HCT116 (cell line): ENCODE measurements at regions not wholly inside any gene's neighbourhood (a gene's known extent, or its start where the extent isn't known, plus 50 kb on each side); places are given as distances from the start of the nearest gene placed in this dataset.

Source experiments
- ATAC-seq: fragments of 200-7000 bp; cut with Tn5 transposase; 2 replicates; pipeline ENCODE4 v1.9.1; 2020; ENCODE audit warnings: mild to moderate bottlenecking, moderate library complexity
- BruUV-seq: library from RNA; stranded (reverse); fragments of 400-500 nt; replicated peaks from 2 replicates; lab custom pipeline; 2021; lab: Mats Ljungman, UMichigan
- CTCF ChIA-PET: fragments of 300-600 bp; sonication (Branson Sonifier 250); formaldehyde crosslinking; loops from one replicate; lab custom pipeline; 2021; ENCODE audit warnings: antibody characterized with exemption; lab: Charles Lee
- POLR2A ChIA-PET: fragments of 300-600, 350-600 bp; sonication (Branson Sonifier 250); formaldehyde crosslinking; loops from one replicate; lab custom pipeline; 2021; ENCODE audit warnings: antibody characterized with exemption; lab: Charles Lee
- RAD21 ChIA-PET, 2 experiments: fragments of 300-600 bp; sonication (Branson Sonifier 250); formaldehyde crosslinking; loops; one replicate each; lab custom pipeline; 2023; ENCODE audit warnings: low total read pairs in 2 of 2; ENCODE audit not compliant: uncharacterized antibody in 2 of 2, unreplicated experiment in 2 of 2, low non-redundant PET in 1 of 2; lab: Charles Lee
- DNase-seq: peaks from one replicate; pipeline ENCODE4 v3.0.0-alpha.2; 2010; ENCODE audit warnings: low read depth, low spot score
- H2AFZ ChIP-seq: fragments of 200-600 bp; shearing (Covaris generic), sonication (generic); 2 replicates; pipeline ENCODE4 v1.6.1; 2017; ENCODE audit warnings: low read depth, mixed run types, mixed read lengths, antibody characterized with exemption, low read length; ENCODE audit not compliant: poor library complexity, severe bottlenecking
- H3K27ac ChIP-seq: 2 replicates; pipeline ENCODE4 v1.5.1; 2012; ENCODE audit warnings: low read depth, low read length
- H3K27me3 ChIP-seq: fragments of 200-600 bp; sonication (generic); 2 replicates; pipeline ENCODE4 v1.6.1; 2016; ENCODE audit warnings: mixed run types, low read length, mixed read lengths; ENCODE audit not compliant: insufficient read depth
- H3K36me3 ChIP-seq, 2 experiments: fragments of 200-500 bp in 1 of 2; fragments of 200-600 bp in 1 of 2; sonication (Bioruptor generic) in 1 of 2; sonication (generic) in 1 of 2; 2 replicates each; pipeline versions ENCODE4 v1.5.1 to v1.6.1; 2014 to 2016; ENCODE audit warnings: low read length in 2 of 2, inconsistent platforms in 1 of 2, mixed read lengths in 1 of 2, mixed run types in 1 of 2; ENCODE audit not compliant: insufficient read depth in 2 of 2, control insufficient read depth in 1 of 2
- H3K4me1 ChIP-seq, 2 experiments: fragments of 200-600 bp in 1 of 2; sonication (generic) in 1 of 2; 2 replicates each; pipeline versions ENCODE4 v1.5.1 to v1.6.1; 2012 to 2017; ENCODE audit warnings: low read length in 2 of 2, inconsistent platforms in 1 of 2, mild to moderate bottlenecking in 1 of 2, mixed read lengths in 1 of 2, mixed run types in 1 of 2, moderate library complexity in 1 of 2; ENCODE audit not compliant: insufficient read depth in 2 of 2, control insufficient read depth in 1 of 2
- H3K4me2 ChIP-seq: fragments of 200-600 bp; sonication (generic); 2 replicates; pipeline ENCODE4 v1.6.1; 2017; ENCODE audit warnings: mixed run types, low read length, mixed read lengths
- H3K4me3 ChIP-seq, 2 experiments: fragments of 200-600 bp in 1 of 2; sonication (generic) in 1 of 2; replicated peaks in 1 of 2; 2 replicates each; pipeline ENCODE4 v1.5.1; 2011 to 2016; ENCODE audit warnings: low read length in 2 of 2, control low read depth in 1 of 2, low read depth in 1 of 2, mild to moderate bottlenecking in 1 of 2, mixed read lengths in 1 of 2, mixed run types in 1 of 2
- H3K79me2 ChIP-seq: fragments of 200-600 bp; sonication (generic); 2 replicates; pipeline ENCODE4 v1.6.1; 2017; ENCODE audit warnings: mild to moderate bottlenecking, mixed run types, low read length, moderate library complexity, mixed read lengths; ENCODE audit not compliant: insufficient read depth
- H3K9ac ChIP-seq: fragments of 200-600 bp; sonication (generic); 2 replicates; pipeline ENCODE4 v1.6.1; 2016; ENCODE audit warnings: low read length, mixed read lengths
- H3K9me2 ChIP-seq: fragments of 200-600 bp; sonication (generic), shearing (Covaris generic); 2 replicates; pipeline ENCODE4 v1.6.1; 2017; ENCODE audit warnings: mixed run types, mild to moderate bottlenecking, moderate library complexity; ENCODE audit not compliant: insufficient read depth
- H3K9me3 ChIP-seq, 2 experiments: fragments of 200-500 bp in 1 of 2; fragments of 200-600 bp in 1 of 2; sonication (Bioruptor generic) in 1 of 2; sonication (generic) in 1 of 2; 2 replicates each; pipeline ENCODE4 v1.6.1; 2014 to 2017; ENCODE audit warnings: low read length in 2 of 2, mixed read lengths in 2 of 2, inconsistent platforms in 1 of 2, low read depth in 1 of 2, mild to moderate bottlenecking in 1 of 2, mixed run types in 1 of 2, moderate library complexity in 1 of 2; ENCODE audit not compliant: control insufficient read depth in 1 of 2, insufficient read depth in 1 of 2
- H4K20me1 ChIP-seq: fragments of 200-600 bp; sonication (generic), shearing (Covaris generic); 2 replicates; pipeline ENCODE4 v1.6.1; 2017; ENCODE audit warnings: mixed run types, mild to moderate bottlenecking, moderate library complexity; ENCODE audit not compliant: insufficient read depth
- CEBPB ChIP-seq: IDR thresholded peaks from 2 replicates; pipeline ENCODE4 v1.6.1; 2012; ENCODE audit warnings: low read depth
- ELF1 ChIP-seq: IDR thresholded peaks from 2 replicates; pipeline ENCODE4 v1.6.1; 2012; ENCODE audit warnings: low read depth, borderline replicate concordance
- EZH2 ChIP-seq: fragments of 200-600 bp; sonication (generic); IDR thresholded peaks from 2 replicates; pipeline ENCODE4 v1.6.1; 2017; ENCODE audit warnings: antibody characterized with exemption, mixed run types
- JUND ChIP-seq: IDR thresholded peaks from 2 replicates; pipeline ENCODE4 v1.6.1; 2012
- POLR2AphosphoS5 ChIP-seq: IDR thresholded peaks from 2 replicates; pipeline ENCODE4 v1.6.1; 2011; ENCODE audit warnings: mild to moderate bottlenecking, low read depth, low read length, moderate library complexity
- SP1 ChIP-seq: IDR thresholded peaks from 2 replicates; pipeline ENCODE4 v1.6.1; 2012; ENCODE audit warnings: low read depth
- SRF ChIP-seq: IDR thresholded peaks from 2 replicates; pipeline ENCODE4 v1.6.1; 2012; ENCODE audit warnings: low read depth
- TCF7L2 ChIP-seq: IDR thresholded peaks from 2 replicates; pipeline ENCODE4 v1.7.0; 2011; ENCODE audit warnings: borderline replicate concordance, inconsistent platforms; ENCODE audit not compliant: insufficient read depth, insufficient read length; ENCODE audit errors: extremely low read depth
- YY1 ChIP-seq: IDR thresholded peaks from 2 replicates; pipeline ENCODE4 v1.6.1; 2011; ENCODE audit warnings: low read length, low read depth, moderate library complexity, mild to moderate bottlenecking; ENCODE audit not compliant: insufficient replicate concordance; ENCODE audit errors: extremely low read depth
- intact Hi-C: fragments of 100-400 bp; cut with micrococcal nuclease; formaldehyde crosslinking; loops from 2 replicates; pipeline ENCODE4 v1.10.0; 2022
- TF ChIP-seq, protein P1 (sequence below): IDR thresholded peaks from 2 replicates; pipeline ENCODE4 v1.6.1; 2012
- TF ChIP-seq, protein P2 (sequence below), 3 experiments: fragments of 200-600 bp in 1 of 3; sonication (generic) in 1 of 3; IDR thresholded peaks in 2 of 3; conservative IDR thresholded peaks in 1 of 3; 2 replicates each; pipeline ENCODE4 v1.5.1; 2012 to 2017; ENCODE audit warnings: low read depth in 2 of 3, low read length in 2 of 3, antibody characterized with exemption in 1 of 3, borderline replicate concordance in 1 of 3, control low read depth in 1 of 3, mild to moderate bottlenecking in 1 of 3, mixed read lengths in 1 of 3, mixed run types in 1 of 3, moderate library complexity in 1 of 3; ENCODE audit not compliant: insufficient read depth in 1 of 3
- TF ChIP-seq, protein P3 (sequence below): IDR thresholded peaks from 2 replicates; pipeline ENCODE4 v1.6.1; 2012; ENCODE audit warnings: low read depth
- TF ChIP-seq, protein P4 (sequence below): IDR thresholded peaks from 2 replicates; pipeline ENCODE4 v1.6.1; 2011; ENCODE audit warnings: mild to moderate bottlenecking, low read length, moderate library complexity; ENCODE audit not compliant: insufficient replicate concordance; ENCODE audit errors: extremely low read depth

DNA sequence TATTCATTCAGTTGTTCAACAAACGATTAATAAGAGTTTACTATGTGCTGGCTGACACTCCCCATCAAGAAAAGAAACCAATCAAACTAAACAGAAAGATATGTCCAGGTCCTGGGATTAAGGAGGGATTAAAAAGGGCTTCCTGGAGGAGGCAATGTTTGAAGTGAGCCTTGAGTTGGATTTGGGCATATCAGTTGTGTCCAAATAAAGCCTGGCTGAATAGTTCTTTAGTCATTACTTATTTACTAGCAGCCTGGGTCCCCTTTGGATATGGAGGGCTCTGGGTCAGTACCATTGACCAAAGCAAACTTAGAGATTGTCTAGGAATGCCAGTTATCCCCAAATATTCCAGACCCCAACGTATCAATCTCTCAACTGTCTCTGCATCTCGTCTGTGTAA, 117.7 kb downstream of the COPRS start:
- no peak for DNase-seq
- BruUV-seq, result no TSS peak
- Histone ChIP-seq H3K4me2 (no peak overlapping the region), H3K79me2 (no peaks in the 10 kb centered on the region), H3K4me3 (no peak overlapping the region), H4K20me1 (no peaks in the 10 kb centered on the region), H2AFZ (no peak overlapping the region), H3K27ac (no peak overlapping the region), H3K9me2 (no peaks in the 10 kb centered on the region), H3K36me3 (no peaks in the 10 kb centered on the region), H3K27me3 (no peaks in the 10 kb centered on the region), H3K9me3 (no peaks in the 10 kb centered on the region), H3K4me1 (peaks cover 0 to 6% of the 10 kb centered on the region in 2 experiments; a peak in 2 of 4 replicates), H3K9ac (no peak overlapping the region)
- no peak for TF ChIP-seq SRF
- TF ChIP-seq SP1, result no peak
- TF ChIP-seq, protein P1, sequence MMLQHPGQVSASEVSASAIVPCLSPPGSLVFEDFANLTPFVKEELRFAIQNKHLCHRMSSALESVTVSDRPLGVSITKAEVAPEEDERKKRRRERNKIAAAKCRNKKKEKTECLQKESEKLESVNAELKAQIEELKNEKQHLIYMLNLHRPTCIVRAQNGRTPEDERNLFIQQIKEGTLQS, result no peak
- TF ChIP-seq YY1, result no peak
- TF ChIP-seq, protein P2, sequence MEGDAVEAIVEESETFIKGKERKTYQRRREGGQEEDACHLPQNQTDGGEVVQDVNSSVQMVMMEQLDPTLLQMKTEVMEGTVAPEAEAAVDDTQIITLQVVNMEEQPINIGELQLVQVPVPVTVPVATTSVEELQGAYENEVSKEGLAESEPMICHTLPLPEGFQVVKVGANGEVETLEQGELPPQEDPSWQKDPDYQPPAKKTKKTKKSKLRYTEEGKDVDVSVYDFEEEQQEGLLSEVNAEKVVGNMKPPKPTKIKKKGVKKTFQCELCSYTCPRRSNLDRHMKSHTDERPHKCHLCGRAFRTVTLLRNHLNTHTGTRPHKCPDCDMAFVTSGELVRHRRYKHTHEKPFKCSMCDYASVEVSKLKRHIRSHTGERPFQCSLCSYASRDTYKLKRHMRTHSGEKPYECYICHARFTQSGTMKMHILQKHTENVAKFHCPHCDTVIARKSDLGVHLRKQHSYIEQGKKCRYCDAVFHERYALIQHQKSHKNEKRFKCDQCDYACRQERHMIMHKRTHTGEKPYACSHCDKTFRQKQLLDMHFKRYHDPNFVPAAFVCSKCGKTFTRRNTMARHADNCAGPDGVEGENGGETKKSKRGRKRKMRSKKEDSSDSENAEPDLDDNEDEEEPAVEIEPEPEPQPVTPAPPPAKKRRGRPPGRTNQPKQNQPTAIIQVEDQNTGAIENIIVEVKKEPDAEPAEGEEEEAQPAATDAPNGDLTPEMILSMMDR (IDR thresholded peaks at IDR 0.05 in 2 of 3, conservative IDR thresholded peaks at IDR 0.05 in 1 of 3; ENCODE audit: borderline replicate concordance in 1 of 3, insufficient read depth in 1 of 3, low read depth in 2 of 3, low read length in 2 of 3), result no peak
- no peak for TF ChIP-seq CEBPB
- no peak for TF ChIP-seq JUND
- TF ChIP-seq, protein P3, sequence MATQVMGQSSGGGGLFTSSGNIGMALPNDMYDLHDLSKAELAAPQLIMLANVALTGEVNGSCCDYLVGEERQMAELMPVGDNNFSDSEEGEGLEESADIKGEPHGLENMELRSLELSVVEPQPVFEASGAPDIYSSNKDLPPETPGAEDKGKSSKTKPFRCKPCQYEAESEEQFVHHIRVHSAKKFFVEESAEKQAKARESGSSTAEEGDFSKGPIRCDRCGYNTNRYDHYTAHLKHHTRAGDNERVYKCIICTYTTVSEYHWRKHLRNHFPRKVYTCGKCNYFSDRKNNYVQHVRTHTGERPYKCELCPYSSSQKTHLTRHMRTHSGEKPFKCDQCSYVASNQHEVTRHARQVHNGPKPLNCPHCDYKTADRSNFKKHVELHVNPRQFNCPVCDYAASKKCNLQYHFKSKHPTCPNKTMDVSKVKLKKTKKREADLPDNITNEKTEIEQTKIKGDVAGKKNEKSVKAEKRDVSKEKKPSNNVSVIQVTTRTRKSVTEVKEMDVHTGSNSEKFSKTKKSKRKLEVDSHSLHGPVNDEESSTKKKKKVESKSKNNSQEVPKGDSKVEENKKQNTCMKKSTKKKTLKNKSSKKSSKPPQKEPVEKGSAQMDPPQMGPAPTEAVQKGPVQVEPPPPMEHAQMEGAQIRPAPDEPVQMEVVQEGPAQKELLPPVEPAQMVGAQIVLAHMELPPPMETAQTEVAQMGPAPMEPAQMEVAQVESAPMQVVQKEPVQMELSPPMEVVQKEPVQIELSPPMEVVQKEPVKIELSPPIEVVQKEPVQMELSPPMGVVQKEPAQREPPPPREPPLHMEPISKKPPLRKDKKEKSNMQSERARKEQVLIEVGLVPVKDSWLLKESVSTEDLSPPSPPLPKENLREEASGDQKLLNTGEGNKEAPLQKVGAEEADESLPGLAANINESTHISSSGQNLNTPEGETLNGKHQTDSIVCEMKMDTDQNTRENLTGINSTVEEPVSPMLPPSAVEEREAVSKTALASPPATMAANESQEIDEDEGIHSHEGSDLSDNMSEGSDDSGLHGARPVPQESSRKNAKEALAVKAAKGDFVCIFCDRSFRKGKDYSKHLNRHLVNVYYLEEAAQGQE, result no peak
- TF ChIP-seq ELF1, result no peak
- TF ChIP-seq EZH2, result no peak
- no peak for TF ChIP-seq TCF7L2
- no peak for TF ChIP-seq POLR2AphosphoS5
- TF ChIP-seq, protein P4, sequence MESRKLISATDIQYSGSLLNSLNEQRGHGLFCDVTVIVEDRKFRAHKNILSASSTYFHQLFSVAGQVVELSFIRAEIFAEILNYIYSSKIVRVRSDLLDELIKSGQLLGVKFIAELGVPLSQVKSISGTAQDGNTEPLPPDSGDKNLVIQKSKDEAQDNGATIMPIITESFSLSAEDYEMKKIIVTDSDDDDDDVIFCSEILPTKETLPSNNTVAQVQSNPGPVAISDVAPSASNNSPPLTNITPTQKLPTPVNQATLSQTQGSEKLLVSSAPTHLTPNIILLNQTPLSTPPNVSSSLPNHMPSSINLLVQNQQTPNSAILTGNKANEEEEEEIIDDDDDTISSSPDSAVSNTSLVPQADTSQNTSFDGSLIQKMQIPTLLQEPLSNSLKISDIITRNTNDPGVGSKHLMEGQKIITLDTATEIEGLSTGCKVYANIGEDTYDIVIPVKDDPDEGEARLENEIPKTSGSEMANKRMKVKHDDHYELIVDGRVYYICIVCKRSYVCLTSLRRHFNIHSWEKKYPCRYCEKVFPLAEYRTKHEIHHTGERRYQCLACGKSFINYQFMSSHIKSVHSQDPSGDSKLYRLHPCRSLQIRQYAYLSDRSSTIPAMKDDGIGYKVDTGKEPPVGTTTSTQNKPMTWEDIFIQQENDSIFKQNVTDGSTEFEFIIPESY, result no peak
- ChIA-PET CTCF (no interaction called here), POLR2A (no interaction called here), RAD21 (no interaction called here)
- no peak for ATAC-seq
- intact Hi-C loops, result no loop called here
